Endodermal cell (in vitro differentiated cells): ENCODE measurements at regions not wholly inside any gene's neighbourhood (a gene's known extent, or its start where the extent isn't known, plus 50 kb on each side); places are given as distances from the start of the nearest gene placed in this dataset.

Experiments
- DNase-seq: peaks from one replicate; pipeline ENCODE4 v3.0.0-alpha.2; 2017
- H3K27ac ChIP-seq: 2 replicates; pipeline ENCODE4 v1.5.1; 2013; ENCODE audit warnings: mild to moderate bottlenecking, low read depth, low read length, moderate library complexity
- H3K27me3 ChIP-seq: 2 replicates; pipeline ENCODE4 v1.6.1; 2013; ENCODE audit warnings: mild to moderate bottlenecking, low read length, moderate library complexity; ENCODE audit not compliant: insufficient read depth, control insufficient read depth, poor library complexity, severe bottlenecking
- H3K36me3 ChIP-seq: 2 replicates; pipeline ENCODE4 v1.7.0; 2013; ENCODE audit warnings: mild to moderate bottlenecking, low read length, moderate library complexity; ENCODE audit not compliant: control insufficient read depth, insufficient read depth
- H3K4me1 ChIP-seq: one replicate; pipeline ENCODE4 v1.7.0; 2013; ENCODE audit warnings: low read length; ENCODE audit not compliant: control insufficient read depth, insufficient read depth
- H3K4me3 ChIP-seq: 2 replicates; pipeline ENCODE4 v1.5.1; 2013; ENCODE audit warnings: mild to moderate bottlenecking, low read length, moderate library complexity
- H3K9ac ChIP-seq: 2 replicates; pipeline ENCODE4 v1.6.1; 2013; ENCODE audit warnings: mild to moderate bottlenecking, low read length, moderate library complexity; ENCODE audit not compliant: poor library complexity, severe bottlenecking; ENCODE audit errors: extremely low read depth
- H3K9me3 ChIP-seq: 2 replicates; pipeline ENCODE4 v1.6.1; 2013; ENCODE audit warnings: mild to moderate bottlenecking, low read length, moderate library complexity; ENCODE audit not compliant: control insufficient read depth
- H3K27ac Mint-ChIP-seq: 2 replicates; pipeline ENCODE4 v1.8.0; 2020; ENCODE audit warnings: mixed read lengths
- H3K27me3 Mint-ChIP-seq: 2 replicates; pipeline ENCODE4 v1.8.0; 2021; ENCODE audit warnings: mild to moderate bottlenecking, mixed read lengths; ENCODE audit not compliant: insufficient read depth
- H3K36me3 Mint-ChIP-seq: 2 replicates; pipeline ENCODE4 v1.8.0; 2020; ENCODE audit warnings: low read depth, mixed read lengths
- H3K4me1 Mint-ChIP-seq: 2 replicates; pipeline ENCODE4 v1.8.0; 2020; ENCODE audit warnings: mixed read lengths
- H3K4me3 Mint-ChIP-seq: 2 replicates; pipeline ENCODE4 v1.8.0; 2020; ENCODE audit warnings: mild to moderate bottlenecking, moderate library complexity, mixed read lengths
- H3K9me3 Mint-ChIP-seq: 2 replicates; pipeline ENCODE4 v1.8.0; 2020; ENCODE audit warnings: mild to moderate bottlenecking, mixed read lengths
- CTCF ChIP-seq: fragments of 200-600 bp; sonication (generic); conservative IDR thresholded peaks from 2 replicates; pipeline ENCODE4 v1.5.0; 2021; ENCODE audit warnings: antibody characterized with exemption, mild to moderate bottlenecking
- WGBS, 2 experiments: methylation state at CpG; one replicate each; pipeline versions ENCODE4 v1.1.5 to v1.1.7; 2013; ENCODE audit warnings: missing lambda C conversion rate in 2 of 2, mixed read lengths in 1 of 2; ENCODE audit not compliant: insufficient coverage in 1 of 2, insufficient read length in 1 of 2; 5-methylcytosine and 5-hydroxymethylcytosine counted together

- H3K27me3 ChIP-seq, result no peaks in the 10 kb centered on the region
These were observed 346.6 kb upstream of the DCBLD2 start for GRCh38 chr3:99248130-99248529.

GRCh38 chr3:99246010-99246654, 344.6 kb upstream of the DCBLD2 start:
- H3K9me3 ChIP-seq, result no peaks in the 10 kb centered on the region
- WGBS, 2 experiments, result 88% methylated on average over 2 of the region's 2 CpGs; no CpG with 5 or more reads in 1 of the 2 experiments

More at GRCh38 chr3:99248130-99248529, 346.6 kb upstream of the DCBLD2 start:
- H3K27ac Mint-ChIP-seq, result no peak overlapping the region
- H3K27me3 Mint-ChIP-seq, result no peaks in the 10 kb centered on the region
- H3K9ac ChIP-seq, result no peak overlapping the region
- no peaks in the 10 kb centered on the region for H3K9me3 ChIP-seq
- TF ChIP-seq CTCF, result no peak
- no peak overlapping the region for H3K4me3 ChIP-seq
- DNase-seq, result no peak
- no peak overlapping the region for H3K27ac ChIP-seq
- H3K36me3 Mint-ChIP-seq, result no peaks in the 10 kb centered on the region
- peaks cover 7% of the 10 kb centered on the region for H3K9me3 Mint-ChIP-seq
- H3K4me3 Mint-ChIP-seq, result no peak overlapping the region
- no peaks in the 10 kb centered on the region for H3K36me3 ChIP-seq
- WGBS, 2 experiments, result 89 to 95% methylated on average over 1 of the region's 1 CpG
- no peaks in the 10 kb centered on the region for H3K4me1 ChIP-seq
- H3K4me1 Mint-ChIP-seq, result no peaks in the 10 kb centered on the region

GRCh38 chr3:99242271-99242670, 340.8 kb upstream of the DCBLD2 start:
- H3K27me3 ChIP-seq, result no peaks in the 10 kb centered on the region
- WGBS, 2 experiments, result 96% methylated on average over 2 of the region's 2 CpGs
- no peak overlapping the region for H3K4me3 Mint-ChIP-seq
- H3K9me3 Mint-ChIP-seq, result peaks cover 7% of the 10 kb centered on the region
- H3K4me1 ChIP-seq, result no peaks in the 10 kb centered on the region
- no peak overlapping the region for H3K9ac ChIP-seq
- H3K4me3 ChIP-seq, result no peak overlapping the region
- no peak overlapping the region for H3K27ac Mint-ChIP-seq
- H3K36me3 ChIP-seq, result no peaks in the 10 kb centered on the region
- no peak for DNase-seq
- TF ChIP-seq CTCF, result no peak
- no peaks in the 10 kb centered on the region for H3K36me3 Mint-ChIP-seq
- H3K27ac ChIP-seq, result no peak overlapping the region
- no peaks in the 10 kb centered on the region for H3K27me3 Mint-ChIP-seq
- H3K4me1 Mint-ChIP-seq, result no peaks in the 10 kb centered on the region
- H3K9me3 ChIP-seq, result no peaks in the 10 kb centered on the region

More at GRCh38 chr3:99246010-99246654, 344.6 kb upstream of the DCBLD2 start:
- H3K36me3 Mint-ChIP-seq, result no peaks in the 10 kb centered on the region
- H3K27me3 ChIP-seq, result no peaks in the 10 kb centered on the region
- no peak overlapping the region for H3K27ac ChIP-seq
- H3K4me3 Mint-ChIP-seq, result no peak overlapping the region
- no peak overlapping the region for H3K9ac ChIP-seq
- DNase-seq, result no peak
- H3K4me1 Mint-ChIP-seq, result no peaks in the 10 kb centered on the region
- H3K4me3 ChIP-seq, result no peak overlapping the region
- no peaks in the 10 kb centered on the region for H3K36me3 ChIP-seq
- no peak overlapping the region for H3K27ac Mint-ChIP-seq
- TF ChIP-seq CTCF, result no peak
- H3K4me1 ChIP-seq, result no peaks in the 10 kb centered on the region
- peaks cover 7% of the 10 kb centered on the region for H3K9me3 Mint-ChIP-seq
- H3K27me3 Mint-ChIP-seq, result no peaks in the 10 kb centered on the region
